ENCODE measurements at regions not wholly inside any gene's neighbourhood (a gene's known extent, or its start where the extent isn't known, plus 50 kb on each side); places are given as distances from the start of the nearest gene placed in this dataset.

DNA sequence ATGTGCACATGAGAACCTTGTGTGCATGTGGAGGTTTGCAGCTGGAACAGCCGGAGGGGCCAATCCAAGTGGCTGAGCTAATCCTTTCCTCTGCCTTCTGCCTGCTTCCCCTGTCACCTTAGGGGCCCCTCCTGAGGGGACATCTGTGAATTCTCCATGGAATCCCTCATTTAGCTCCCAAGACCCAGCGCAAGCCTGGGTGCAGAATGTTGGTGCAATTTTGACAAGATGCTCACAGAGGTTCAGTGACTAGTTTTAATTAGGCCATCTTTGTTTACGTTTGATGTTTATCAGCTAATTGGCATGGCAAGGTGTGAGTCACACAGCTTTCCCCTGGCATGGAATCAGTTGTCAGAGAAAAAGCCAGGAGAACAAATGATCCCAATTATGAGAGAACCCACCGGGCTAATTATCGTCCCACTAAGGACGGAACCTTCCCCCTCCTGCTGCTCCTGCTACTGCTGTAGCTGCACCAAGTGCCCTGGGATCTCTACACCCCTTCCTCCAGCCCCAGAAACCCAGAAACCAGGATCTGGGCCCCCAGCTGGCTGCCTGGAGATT lies 63.6 kb upstream of the PAX6 start:
- TF ChIP-seq, protein P1, sequence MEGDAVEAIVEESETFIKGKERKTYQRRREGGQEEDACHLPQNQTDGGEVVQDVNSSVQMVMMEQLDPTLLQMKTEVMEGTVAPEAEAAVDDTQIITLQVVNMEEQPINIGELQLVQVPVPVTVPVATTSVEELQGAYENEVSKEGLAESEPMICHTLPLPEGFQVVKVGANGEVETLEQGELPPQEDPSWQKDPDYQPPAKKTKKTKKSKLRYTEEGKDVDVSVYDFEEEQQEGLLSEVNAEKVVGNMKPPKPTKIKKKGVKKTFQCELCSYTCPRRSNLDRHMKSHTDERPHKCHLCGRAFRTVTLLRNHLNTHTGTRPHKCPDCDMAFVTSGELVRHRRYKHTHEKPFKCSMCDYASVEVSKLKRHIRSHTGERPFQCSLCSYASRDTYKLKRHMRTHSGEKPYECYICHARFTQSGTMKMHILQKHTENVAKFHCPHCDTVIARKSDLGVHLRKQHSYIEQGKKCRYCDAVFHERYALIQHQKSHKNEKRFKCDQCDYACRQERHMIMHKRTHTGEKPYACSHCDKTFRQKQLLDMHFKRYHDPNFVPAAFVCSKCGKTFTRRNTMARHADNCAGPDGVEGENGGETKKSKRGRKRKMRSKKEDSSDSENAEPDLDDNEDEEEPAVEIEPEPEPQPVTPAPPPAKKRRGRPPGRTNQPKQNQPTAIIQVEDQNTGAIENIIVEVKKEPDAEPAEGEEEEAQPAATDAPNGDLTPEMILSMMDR (IDR thresholded peaks at IDR 0.05) = no peak
- no peak for DNase-seq (ENCODE audit: low spot score)
- Histone ChIP-seq H3K4me3 (no peak overlapping the region), H3K27ac (no peak overlapping the region)

DNA sequence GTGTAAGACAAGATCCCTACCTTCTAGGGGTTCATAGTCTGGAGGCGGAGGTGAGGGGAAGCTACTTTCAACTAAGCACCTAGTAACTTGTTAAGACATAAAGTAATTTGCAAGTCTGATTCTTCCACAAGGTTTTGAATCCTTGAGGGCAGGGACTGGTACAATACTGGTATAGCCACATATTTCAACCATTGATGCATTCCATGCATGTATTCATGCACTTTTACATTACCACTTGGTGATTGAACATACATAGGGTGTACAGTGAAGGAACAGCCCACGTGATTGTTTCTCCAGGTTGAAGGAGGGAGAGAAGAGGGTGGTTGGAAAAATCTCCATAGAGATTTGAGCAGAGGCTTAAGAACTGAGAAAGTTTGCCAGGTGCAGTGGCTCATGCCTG lies 62.0 kb upstream of the PAX6 start:
- TF ChIP-seq, protein P1 (IDR thresholded peaks at IDR 0.05) = no peak
- H3K4me3 ChIP-seq = no peak overlapping the region
- no peak overlapping the region for H3K27ac ChIP-seq
- DNase-seq (ENCODE audit: low spot score) = no peak

DNA sequence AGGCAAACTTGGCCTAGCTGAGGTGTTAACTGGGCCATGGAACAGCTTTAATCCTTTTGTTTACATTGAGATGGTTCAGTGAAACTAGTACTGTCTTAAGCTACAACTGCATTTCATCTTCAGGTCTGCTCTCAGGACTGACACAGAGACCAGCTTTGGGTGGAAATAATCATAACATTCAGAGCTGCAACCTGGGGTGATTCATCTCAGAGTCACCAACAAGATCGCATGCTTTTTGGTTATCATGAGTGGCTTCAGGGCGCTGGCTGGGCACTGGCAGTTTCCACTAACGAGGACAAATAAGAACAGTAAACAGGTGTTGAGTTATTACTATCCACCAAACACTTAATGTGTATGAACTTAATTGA lies 60.9 kb upstream of the PAX6 start:
- TF ChIP-seq, protein P1 (IDR thresholded peaks at IDR 0.05) = no peak
- no peak for DNase-seq (ENCODE audit: low spot score)
- no peak overlapping the region for H3K27ac ChIP-seq
- no peak overlapping the region for H3K4me3 ChIP-seq

DNA sequence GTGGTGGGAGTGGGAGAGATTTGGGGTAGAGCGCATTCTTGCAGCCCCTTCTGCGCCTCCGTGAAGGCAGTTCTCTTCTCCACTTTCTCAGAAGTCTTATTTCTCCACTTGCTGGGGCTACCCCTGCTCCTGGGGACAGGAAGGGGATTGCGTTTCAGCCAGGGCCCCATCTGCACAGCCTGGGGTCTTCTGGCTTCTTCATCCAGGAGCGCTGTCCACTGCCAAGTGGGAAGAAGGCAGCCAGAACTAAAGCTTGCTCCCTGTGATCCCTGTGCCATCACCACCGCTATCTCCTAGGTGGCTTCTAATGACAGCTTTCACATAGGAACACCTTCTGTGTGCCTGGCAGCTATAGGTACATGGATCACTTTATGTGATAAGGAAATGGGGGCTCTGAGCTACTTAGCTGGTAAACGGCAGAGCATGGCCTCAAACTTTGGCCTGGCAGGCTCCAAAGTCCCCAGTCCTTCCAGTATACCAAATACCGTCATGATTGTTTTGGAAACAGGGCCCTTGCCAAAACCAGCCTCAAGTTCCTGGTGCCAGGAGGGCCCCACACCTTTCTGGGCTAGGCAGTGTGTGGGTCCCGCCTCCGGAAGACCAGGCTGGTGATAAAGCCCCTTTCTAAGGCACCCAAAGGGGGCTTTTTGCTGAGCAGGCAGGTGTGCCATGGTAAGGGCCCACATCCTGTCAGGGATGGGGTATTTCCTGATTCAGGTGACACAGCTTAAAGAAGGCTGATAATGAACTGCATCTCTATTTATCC lies 60.4 kb upstream of the PAX6 start:
- TF ChIP-seq, protein P1 (IDR thresholded peaks at IDR 0.05) = no peak
- no peak for DNase-seq (ENCODE audit: low spot score)
- no peak overlapping the region for H3K27ac ChIP-seq
- no peak overlapping the region for H3K4me3 ChIP-seq

DNA sequence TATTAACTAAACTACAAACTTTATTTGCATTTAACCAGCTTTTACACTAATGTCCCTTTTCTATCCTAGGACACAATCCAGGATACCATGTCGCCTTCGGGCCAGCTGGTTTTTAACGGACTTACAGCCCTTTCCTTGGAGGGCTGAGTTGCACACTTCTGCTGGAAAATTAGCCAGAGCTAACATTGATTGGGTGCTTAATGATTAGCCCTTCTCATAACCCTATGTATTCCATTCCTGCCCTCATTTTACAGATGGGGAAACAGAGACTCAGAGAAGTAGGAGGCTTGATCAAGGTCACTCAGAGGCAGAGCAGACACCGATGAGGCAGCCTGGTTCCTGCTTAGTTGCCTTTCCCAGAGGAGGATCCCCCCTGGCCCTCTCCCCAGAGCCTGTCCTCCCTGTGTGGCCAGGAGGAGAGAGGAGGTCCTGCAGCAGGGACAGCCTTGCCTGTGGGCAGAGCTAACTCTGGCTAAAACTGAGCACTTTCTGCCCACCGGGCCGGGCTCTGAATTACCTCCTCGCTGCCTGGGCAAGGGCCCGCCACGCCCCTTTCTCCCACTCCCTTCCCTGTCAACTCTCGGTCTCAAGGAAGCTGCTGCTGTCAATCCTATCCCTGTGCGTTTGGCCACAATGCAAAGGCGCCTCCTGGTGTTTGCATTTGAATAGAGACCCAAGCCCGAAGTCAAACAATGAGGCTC lies 59.6 kb upstream of the PAX6 start:
- Histone ChIP-seq H3K27ac (no peak overlapping the region), H3K4me3 (no peak overlapping the region)
- TF ChIP-seq, protein P1 (IDR thresholded peaks at IDR 0.05) = peak; percentile 31
- DNase-seq (ENCODE audit: low spot score) = no peak

DNA sequence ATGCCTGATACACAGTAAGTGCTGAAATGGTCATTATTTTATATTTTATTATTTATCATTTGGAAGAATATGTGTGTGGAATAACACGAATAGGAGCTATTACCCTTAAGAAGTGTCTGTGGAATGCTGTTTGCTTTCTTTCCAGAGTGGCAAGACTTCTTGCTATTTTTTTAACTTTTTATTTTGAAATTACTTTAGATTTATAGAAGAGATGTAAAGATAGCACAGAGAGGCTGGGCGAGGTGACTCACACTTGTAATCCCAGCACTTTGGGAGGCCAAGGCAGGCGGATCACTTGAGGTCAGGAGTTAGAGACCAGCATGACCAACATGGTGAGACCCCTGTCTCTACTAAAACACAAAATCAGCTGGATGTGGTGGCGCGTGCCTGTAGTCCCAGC lies 58.9 kb upstream of the PAX6 start:
- Histone ChIP-seq H3K27ac (no peak overlapping the region), H3K4me3 (no peak overlapping the region)
- DNase-seq (ENCODE audit: low spot score) = no peak
- TF ChIP-seq, protein P1 (IDR thresholded peaks at IDR 0.05) = no peak
